Gastrocnemius medialis (tissue), 4 donors: ENCODE measurements at regions not wholly inside any gene's neighbourhood (a gene's known extent, or its start where the extent isn't known, plus 50 kb on each side); places are given as distances from the start of the nearest gene placed in this dataset.

Source experiments
- CTCF ChIP-seq, 5 experiments: fragments of 450-650 bp in 3 of 5; fragments of 200-600 bp in 2 of 5; sonication (generic) in 2 of 5; IDR thresholded peaks in 4 of 5; conservative IDR thresholded peaks in 1 of 5; 1 replicate in 4 of 5; 2 replicates in 1 of 5; pipeline ENCODE4 v1.5.1; 2016 to 2019; ENCODE audit warnings: antibody characterized with exemption in 5 of 5, mild to moderate bottlenecking in 3 of 5, moderate library complexity in 3 of 5
- POLR2A ChIP-seq, 2 donors: fragments of 450-650 bp; IDR thresholded peaks; one replicate each; pipeline ENCODE4 v1.6.1; 2017; ENCODE audit warnings: antibody characterized with exemption in 2 of 2, mild to moderate bottlenecking in 2 of 2, moderate library complexity in 2 of 2

GRCh38 chr3:130823996-130824395 lies 69.9 kb upstream of the ATP2C1 start:
- TF ChIP-seq CTCF (IDR thresholded peaks at IDR 0.05 in 4 of 5, conservative IDR thresholded peaks at IDR 0.05 in 1 of 5) (no peak), POLR2A (IDR thresholded peaks at IDR 0.05) (no peak)
